ENCODE measurements at regions not wholly inside any gene's neighbourhood (a gene's known extent, or its start where the extent isn't known, plus 50 kb on each side); places are given as distances from the start of the nearest gene placed in this dataset.
"Not testable (repeated sequence)": the region's sequence is repeated elsewhere in the genome, so short reads cannot be mapped to it uniquely, and the experiment has no call there.

GRCh38 chr16:15192813-15193212 is 98.7 kb upstream of the RRN3 start:
- DNase-seq = not testable (repeated sequence)

GRCh38 chr16:15192197-15192596 is 98.1 kb upstream of the RRN3 start:
- not testable (repeated sequence) for DNase-seq

GRCh38 chr16:15189478-15189877 is 95.4 kb upstream of the RRN3 start:
- DNase-seq = not testable (repeated sequence)
